ENCODE measurements at regions not wholly inside any gene's neighbourhood (a gene's known extent, or its start where the extent isn't known, plus 50 kb on each side); places are given as distances from the start of the nearest gene placed in this dataset.

GRCh38 chr4:105092356-105092755 lies 54.3 kb upstream of the TET2 start:
- DNase-seq (ENCODE audit: extremely low read depth, low read depth, low spot score), result peak; percentile 14

- no peak for DNase-seq (ENCODE audit: extremely low read depth, low read depth, low spot score)
Measured at GRCh38 chr4:105092768-105093167, 53.9 kb upstream of the TET2 start.

- no peak for DNase-seq (ENCODE audit: extremely low read depth, low read depth, low spot score)
Measured at GRCh38 chr4:105093975-105094374, 52.7 kb upstream of the TET2 start.
